Liver (tissue), 7 donors: ENCODE measurements at regions not wholly inside any gene's neighbourhood (a gene's known extent, or its start where the extent isn't known, plus 50 kb on each side); places are given as distances from the start of the nearest gene placed in this dataset.

ENCODE experiments used
- DNase-seq: peaks from one replicate; pipeline ENCODE4 v3.0.0-alpha.2; 2017; ENCODE audit warnings: low spot score
- H3K27ac ChIP-seq, 2 donors: one replicate each; pipeline ENCODE4 v1.7.0; 2013; ENCODE audit warnings: inconsistent platforms in 2 of 2, low read length in 2 of 2, control low read depth in 1 of 2, low read depth in 1 of 2, mild to moderate bottlenecking in 1 of 2
- H3K27me3 ChIP-seq, 4 donors: one replicate each; pipeline versions ENCODE4 v1.6.1 to v1.7.0; 2013; ENCODE audit warnings: low read length in 3 of 4, inconsistent platforms in 1 of 4, mild to moderate bottlenecking in 1 of 4, moderate library complexity in 1 of 4; ENCODE audit not compliant: control insufficient read depth in 4 of 4, insufficient read depth in 4 of 4
- H3K36me3 ChIP-seq, 4 donors: one replicate each; pipeline versions ENCODE4 v1.6.1 to v1.7.0; 2013; ENCODE audit warnings: low read length in 3 of 4, mild to moderate bottlenecking in 3 of 4, low read depth in 1 of 4, moderate library complexity in 1 of 4; ENCODE audit not compliant: control insufficient read depth in 4 of 4, insufficient read depth in 3 of 4
- H3K4me1 ChIP-seq, 4 donors: one replicate each; pipeline versions ENCODE4 v1.6.1 to v1.7.0; 2013; ENCODE audit warnings: low read length in 3 of 4, mild to moderate bottlenecking in 3 of 4, moderate library complexity in 1 of 4; ENCODE audit not compliant: control insufficient read depth in 4 of 4, insufficient read depth in 4 of 4
- H3K4me3 ChIP-seq, 3 donors: one replicate each; pipeline versions ENCODE4 v1.6.1 to v1.7.0; 2013; ENCODE audit warnings: low read length in 3 of 3, control low read depth in 1 of 3, low read depth in 1 of 3, mild to moderate bottlenecking in 1 of 3
- H3K9ac ChIP-seq, 2 donors: one replicate each; pipeline ENCODE4 v1.7.0; 2013; ENCODE audit warnings: low read length in 2 of 2, mild to moderate bottlenecking in 2 of 2, moderate library complexity in 2 of 2, control low read depth in 1 of 2, low read depth in 1 of 2
- H3K9me3 ChIP-seq, 4 donors: one replicate each; pipeline versions ENCODE4 v1.6.1 to v1.7.0; 2013; ENCODE audit warnings: low read length in 3 of 4; ENCODE audit not compliant: control insufficient read depth in 4 of 4
- EGR1 ChIP-seq, 2 donors: IDR thresholded peaks; 2 replicates each; pipeline ENCODE4 v1.6.1; 2016 to 2018; ENCODE audit warnings: antibody characterized with exemption in 2 of 2, low read depth in 2 of 2
- FOXA2 ChIP-seq: IDR thresholded peaks from 2 replicates; pipeline ENCODE4 v1.6.1; 2016; ENCODE audit warnings: antibody characterized with exemption
- GABPA ChIP-seq, 2 donors: IDR thresholded peaks in 1 of 2; conservative IDR thresholded peaks in 1 of 2; 2 replicates each; pipeline ENCODE4 v1.6.1; 2016; ENCODE audit warnings: antibody characterized with exemption in 2 of 2, mild to moderate bottlenecking in 1 of 2, moderate library complexity in 1 of 2
- HNF4A ChIP-seq, 2 donors: conservative IDR thresholded peaks; 2 replicates each; pipeline ENCODE4 v1.6.1; 2016; ENCODE audit warnings: antibody characterized with exemption in 2 of 2, mild to moderate bottlenecking in 2 of 2
- HNF4G ChIP-seq: IDR thresholded peaks from 2 replicates; pipeline ENCODE4 v1.6.1; 2016; ENCODE audit warnings: antibody characterized with exemption
- JUND ChIP-seq, 2 donors: IDR thresholded peaks; 2 replicates each; pipeline ENCODE4 v1.6.1; 2016; ENCODE audit warnings: antibody characterized with exemption in 2 of 2
- NR2F2 ChIP-seq: IDR thresholded peaks from 2 replicates; pipeline ENCODE4 v1.6.1; 2016; ENCODE audit warnings: antibody characterized with exemption
- RAD21 ChIP-seq, 2 donors: IDR thresholded peaks; 2 replicates each; pipeline ENCODE4 v1.6.1; 2016; ENCODE audit warnings: antibody characterized with exemption in 2 of 2, mild to moderate bottlenecking in 2 of 2
- REST ChIP-seq: IDR thresholded peaks from 2 replicates; pipeline ENCODE4 v1.6.1; 2016; ENCODE audit warnings: antibody characterized with exemption, mild to moderate bottlenecking
- RXRA ChIP-seq, 2 donors: IDR thresholded peaks; 2 replicates each; pipeline ENCODE4 v1.6.1; 2017 to 2018; ENCODE audit warnings: antibody characterized with exemption in 2 of 2, mild to moderate bottlenecking in 1 of 2
- SP1 ChIP-seq: IDR thresholded peaks from 2 replicates; pipeline ENCODE4 v1.6.1; 2018; ENCODE audit warnings: antibody characterized with exemption, mild to moderate bottlenecking
- TAF1 ChIP-seq: conservative IDR thresholded peaks from 2 replicates; pipeline ENCODE4 v1.6.1; 2016; ENCODE audit warnings: antibody characterized with exemption, mild to moderate bottlenecking
- YY1 ChIP-seq: IDR thresholded peaks from 2 replicates; pipeline ENCODE4 v1.6.1; 2016; ENCODE audit warnings: antibody characterized with exemption, mild to moderate bottlenecking
- ZBTB33 ChIP-seq: IDR thresholded peaks from 2 replicates; pipeline ENCODE4 v1.6.1; 2016; ENCODE audit warnings: antibody characterized with exemption
- WGBS: extraction: QIAGEN DNeasy Blood & Tissue Kit; methylation state at CpG from one replicate; pipeline ENCODE4 v1.1.7; 2013; 5-methylcytosine and 5-hydroxymethylcytosine counted together
- donor health status: healthy.
- donor health status: healthy.
- donor health status: healthy.
- donor health status: healthy.

DNA sequence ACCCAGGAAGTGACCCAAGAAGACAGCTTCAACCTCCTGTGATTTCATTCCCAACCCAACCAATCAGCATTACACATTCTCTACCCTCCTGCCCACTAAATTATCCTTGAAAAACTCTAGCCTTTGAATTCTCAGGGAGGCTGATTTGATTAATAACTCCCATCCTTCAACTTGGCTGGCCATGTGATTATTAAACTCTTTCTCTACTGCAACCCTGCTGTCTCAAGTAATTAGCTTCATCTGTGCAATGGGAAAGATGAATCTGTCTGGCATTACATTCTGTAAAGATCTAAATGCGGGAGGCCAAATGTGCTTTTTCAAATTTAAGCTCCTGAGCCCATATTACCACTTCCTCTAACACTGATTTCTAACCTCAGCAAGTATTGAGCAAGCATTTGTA, 95.9 kb upstream of the STT3B start:
- Histone ChIP-seq H3K4me3 (no peak overlapping the region), H3K27me3 (no peaks in the 10 kb centered on the region), H3K4me1 (no peaks in the 10 kb centered on the region), H3K9me3 (peaks cover 0 to 7% (median 5%) of the 10 kb centered on the region in 4 donors), H3K36me3 (no peaks in the 10 kb centered on the region), H3K27ac (no peak overlapping the region), H3K9ac (no peak overlapping the region)
- no peak for DNase-seq
- WGBS: 84% methylated on average over 1 of the region's 1 CpG
- TF ChIP-seq FOXA2: no peak
- TF ChIP-seq SP1: no peak
- no peak for TF ChIP-seq GABPA (IDR thresholded peaks at IDR 0.05 in 1 of 2, conservative IDR thresholded peaks at IDR 0.05 in 1 of 2)
- TF ChIP-seq RXRA (IDR thresholded peaks at IDR 0.05): no peak
- no peak for TF ChIP-seq YY1
- TF ChIP-seq HNF4G: no peak
- no peak for TF ChIP-seq TAF1
- no peak for TF ChIP-seq NR2F2
- TF ChIP-seq HNF4A (conservative IDR thresholded peaks at IDR 0.05): no peak
- TF ChIP-seq ZBTB33: no peak
- no peak for TF ChIP-seq JUND (IDR thresholded peaks at IDR 0.05)
- no peak for TF ChIP-seq RAD21 (IDR thresholded peaks at IDR 0.05)

DNA sequence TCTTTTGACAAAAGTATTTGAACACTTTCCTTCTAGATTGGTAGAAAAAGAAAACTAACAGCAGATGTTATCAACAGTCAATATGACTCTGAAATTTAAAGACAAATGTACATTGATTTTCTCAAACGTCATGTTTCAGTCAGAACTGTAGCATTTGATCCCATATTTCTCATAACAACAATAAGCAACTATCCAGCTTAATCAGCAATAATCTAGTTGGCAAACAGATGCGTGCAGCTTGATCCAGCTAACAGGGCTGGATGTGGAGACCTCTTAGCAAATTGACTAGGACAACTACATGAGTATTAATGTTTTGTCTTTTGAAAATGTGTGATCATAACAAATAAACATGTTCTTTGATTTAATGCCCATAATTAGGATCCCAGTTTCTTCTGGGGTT, 94.0 kb upstream of the STT3B start:
- H3K36me3 ChIP-seq: no peaks in the 10 kb centered on the region
- TF ChIP-seq GABPA (IDR thresholded peaks at IDR 0.05 in 1 of 2, conservative IDR thresholded peaks at IDR 0.05 in 1 of 2): no peak
- TF ChIP-seq EGR1 (IDR thresholded peaks at IDR 0.05; ENCODE audit: low read depth in 2 of 2): no peak
- no peak for TF ChIP-seq NR2F2
- no peak for TF ChIP-seq TAF1
- TF ChIP-seq YY1: no peak
- no peak for TF ChIP-seq JUND (IDR thresholded peaks at IDR 0.05)
- no peak for TF ChIP-seq RXRA (IDR thresholded peaks at IDR 0.05)
- TF ChIP-seq REST: no peak
- no peak for TF ChIP-seq ZBTB33
- no peak overlapping the region for H3K9ac ChIP-seq
- no peak overlapping the region for H3K27ac ChIP-seq
- H3K9me3 ChIP-seq: peaks cover 0 to 7% (median 5%) of the 10 kb centered on the region in 4 donors
- 68% methylated on average over 2 of the region's 2 CpGs for WGBS
- no peak overlapping the region for H3K4me3 ChIP-seq
- DNase-seq: no peak
- no peaks in the 10 kb centered on the region for H3K27me3 ChIP-seq
- H3K4me1 ChIP-seq: peaks cover 0 to 1% (median 0%) of the 10 kb centered on the region in 4 donors
